Astrocyte (in vitro differentiated cells and primary cell): ENCODE measurements at regions not wholly inside any gene's neighbourhood (a gene's known extent, or its start where the extent isn't known, plus 50 kb on each side); places are given as distances from the start of the nearest gene placed in this dataset.
"Not testable (repeated sequence)": the region's sequence is repeated elsewhere in the genome, so short reads cannot be mapped to it uniquely, and the experiment has no call there.

Experiments used
- DNase-seq: peaks from one replicate; pipeline ENCODE4 v3.0.0-alpha.2; 2010; ENCODE audit warnings: low read depth
- FAIRE-seq: peaks from 2 replicates; lab custom pipeline; 2011; peaks lifted over from hg19 to GRCh38; lab: Jason Lieb, UNC
- H2AFZ ChIP-seq: 2 replicates; pipeline ENCODE4 v1.6.0; 2012; ENCODE audit warnings: low read depth, low read length, inconsistent platforms
- H3K27ac ChIP-seq: 2 replicates; pipeline ENCODE4 v1.5.1; 2011; ENCODE audit warnings: low read depth, low read length, inconsistent platforms
- H3K27me3 ChIP-seq: 2 replicates; pipeline ENCODE4 v1.6.0; 2011; ENCODE audit warnings: low read length, inconsistent platforms; ENCODE audit not compliant: insufficient read depth
- H3K36me3 ChIP-seq: 2 replicates; pipeline ENCODE4 v1.5.1; 2011; ENCODE audit warnings: low read length, inconsistent platforms; ENCODE audit not compliant: insufficient read depth
- H3K4me1 ChIP-seq: 2 replicates; pipeline ENCODE4 v1.5.1; 2011; ENCODE audit warnings: low read length, inconsistent platforms; ENCODE audit not compliant: insufficient read depth
- H3K4me2 ChIP-seq: 2 replicates; pipeline ENCODE4 v1.6.0; 2012; ENCODE audit warnings: low read length, inconsistent platforms
- H3K4me3 ChIP-seq: 2 replicates; pipeline ENCODE4 v1.5.1; 2011; ENCODE audit warnings: low read depth, mild to moderate bottlenecking, low read length, inconsistent platforms; ENCODE audit not compliant: insufficient read depth
- H3K79me2 ChIP-seq: 2 replicates; pipeline ENCODE4 v1.6.0; 2012; ENCODE audit warnings: mild to moderate bottlenecking, low read length, inconsistent platforms; ENCODE audit not compliant: insufficient read depth
- H3K9ac ChIP-seq: 2 replicates; pipeline ENCODE4 v1.6.0; 2012; ENCODE audit warnings: mild to moderate bottlenecking, low read length, inconsistent platforms
- H3K9me3 ChIP-seq: 2 replicates; pipeline ENCODE4 v1.5.1; 2012; ENCODE audit warnings: low read depth, mild to moderate bottlenecking, low read length, inconsistent platforms; ENCODE audit not compliant: insufficient read depth
- H4K20me1 ChIP-seq: 2 replicates; pipeline ENCODE4 v1.6.0; 2012; ENCODE audit warnings: low read length, inconsistent platforms; ENCODE audit not compliant: insufficient read depth
- H3K27ac Mint-ChIP-seq: one replicate; pipeline ENCODE4 v1.8.0; 2021; ENCODE audit warnings: mild to moderate bottlenecking, mixed read lengths; ENCODE audit not compliant: unreplicated experiment
- H3K27me3 Mint-ChIP-seq: one replicate; pipeline ENCODE4 v1.8.0; 2021; ENCODE audit warnings: low read depth, mixed read lengths; ENCODE audit not compliant: unreplicated experiment
- H3K36me3 Mint-ChIP-seq: one replicate; pipeline ENCODE4 v1.8.0; 2021; ENCODE audit warnings: low read depth, mixed read lengths; ENCODE audit not compliant: unreplicated experiment
- H3K4me1 Mint-ChIP-seq: one replicate; pipeline ENCODE4 v1.8.0; 2021; ENCODE audit warnings: low read depth, mixed read lengths; ENCODE audit not compliant: unreplicated experiment
- H3K4me3 Mint-ChIP-seq: one replicate; pipeline ENCODE4 v1.8.0; 2021; ENCODE audit warnings: mild to moderate bottlenecking, moderate library complexity, mixed read lengths; ENCODE audit not compliant: unreplicated experiment
- H3K9me3 Mint-ChIP-seq: one replicate; pipeline ENCODE4 v1.8.0; 2021; ENCODE audit warnings: mild to moderate bottlenecking, mixed read lengths; ENCODE audit not compliant: unreplicated experiment
- CTCF ChIP-seq: IDR thresholded peaks from 2 replicates; pipeline ENCODE4 v1.5.1; 2011; ENCODE audit warnings: low read depth, mild to moderate bottlenecking, inconsistent platforms, low read length, moderate library complexity; ENCODE audit not compliant: insufficient read depth
- EZH2 ChIP-seq: IDR thresholded peaks from 2 replicates; pipeline ENCODE4 v1.6.1; 2012; ENCODE audit warnings: mild to moderate bottlenecking, low read length, inconsistent platforms; ENCODE audit not compliant: insufficient read depth

GRCh38 chr10:44578271-44578670 lies 193.4 kb upstream of the CXCL12 start:
- H3K27me3 Mint-ChIP-seq: peaks cover 24% of the 10 kb centered on the region
- H3K4me2 ChIP-seq: no peak overlapping the region
- H3K4me1 Mint-ChIP-seq: no peaks in the 10 kb centered on the region
- no peak overlapping the region for H3K9ac ChIP-seq
- no peaks in the 10 kb centered on the region for H3K36me3 ChIP-seq
- no peaks in the 10 kb centered on the region for H3K4me1 ChIP-seq
- H3K27me3 ChIP-seq: no peaks in the 10 kb centered on the region
- H2AFZ ChIP-seq: no peak overlapping the region
- H3K4me3 ChIP-seq: no peak overlapping the region
- H3K79me2 ChIP-seq: no peaks in the 10 kb centered on the region
- no peaks in the 10 kb centered on the region for H3K9me3 ChIP-seq
- FAIRE-seq: no peak
- no peak for DNase-seq
- no peak overlapping the region for H3K27ac Mint-ChIP-seq
- peaks cover 2% of the 10 kb centered on the region for H3K36me3 Mint-ChIP-seq
- H3K4me3 Mint-ChIP-seq: no peak overlapping the region
- no peak for TF ChIP-seq CTCF
- no peak overlapping the region for H3K27ac ChIP-seq
- H3K9me3 Mint-ChIP-seq: peaks cover 2% of the 10 kb centered on the region
- no peaks in the 10 kb centered on the region for H4K20me1 ChIP-seq

- not testable (repeated sequence) for H2AFZ ChIP-seq, H3K27ac ChIP-seq, H3K4me3 Mint-ChIP-seq, H4K20me1 ChIP-seq, H3K27me3 ChIP-seq, H3K4me3 ChIP-seq, H3K27ac Mint-ChIP-seq, H3K36me3 Mint-ChIP-seq, DNase-seq, H3K9me3 ChIP-seq, H3K9me3 Mint-ChIP-seq, FAIRE-seq, H3K4me2 ChIP-seq, H3K79me2 ChIP-seq, H3K9ac ChIP-seq, H3K4me1 Mint-ChIP-seq, H3K4me1 ChIP-seq, H3K36me3 ChIP-seq
- H3K27me3 Mint-ChIP-seq: peaks cover 18% of the 10 kb centered on the region
These were observed 194.1 kb upstream of the CXCL12 start for GRCh38 chr10:44578963-44579362.

DNA sequence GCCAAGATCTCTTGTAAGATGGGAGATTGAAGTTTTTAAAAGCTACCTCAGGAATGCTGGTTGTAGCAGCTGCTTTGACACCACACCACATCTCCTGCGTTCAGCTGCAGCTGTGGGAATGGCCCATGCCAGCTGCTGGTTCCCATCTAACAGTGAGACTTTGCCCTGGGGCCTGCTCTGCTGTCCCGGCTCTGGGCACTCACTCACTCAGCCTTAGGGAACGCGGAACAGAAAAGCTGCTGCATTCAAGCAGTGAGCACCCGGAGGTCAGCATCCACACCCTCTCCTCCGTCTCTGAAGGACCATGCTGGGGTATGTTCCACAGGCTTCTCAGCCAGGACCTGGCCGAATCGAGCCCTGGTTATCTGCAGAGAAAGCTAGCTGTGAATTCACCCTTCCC lies 197.1 kb upstream of the CXCL12 start:
- H3K9ac ChIP-seq: no peak overlapping the region
- H2AFZ ChIP-seq: no peak overlapping the region

More for the DNA sequence above, 197.1 kb upstream of the CXCL12 start:
- Mint-ChIP-seq H3K27ac (no peak overlapping the region), H3K36me3 (no peaks in the 10 kb centered on the region), H3K9me3 (no peaks in the 10 kb centered on the region), H3K27me3 (peaks cover 11% of the 10 kb centered on the region), H3K4me3 (no peak overlapping the region), H3K4me1 (no peaks in the 10 kb centered on the region)
- Histone ChIP-seq H3K79me2 (no peaks in the 10 kb centered on the region), H3K27ac (no peak overlapping the region), H3K4me3 (no peak overlapping the region), H3K36me3 (no peaks in the 10 kb centered on the region), H3K4me2 (no peak overlapping the region), H3K9me3 (no peaks in the 10 kb centered on the region), H3K4me1 (no peaks in the 10 kb centered on the region), H4K20me1 (no peaks in the 10 kb centered on the region), H3K27me3 (no peaks in the 10 kb centered on the region)
- no peak for FAIRE-seq
- DNase-seq: no peak
- TF ChIP-seq EZH2 (no peak), CTCF (no peak)
